Keratinocyte (primary cell): ENCODE measurements at regions not wholly inside any gene's neighbourhood (a gene's known extent, or its start where the extent isn't known, plus 50 kb on each side); places are given as distances from the start of the nearest gene placed in this dataset.

Experiments used
- DNase-seq: peaks from one replicate; pipeline ENCODE4 v3.0.0-alpha.2; 2011; ENCODE audit warnings: low read depth, missing footprints, low spot score
- FAIRE-seq: peaks from 2 replicates; lab custom pipeline; 2011; peaks lifted over from hg19 to GRCh38; lab: Jason Lieb, UNC
- H2AFZ ChIP-seq: 2 replicates; pipeline ENCODE4 v1.6.0; 2012; ENCODE audit warnings: low read length, control low read depth, inconsistent platforms; ENCODE audit not compliant: control insufficient read depth
- H3K27ac ChIP-seq: 2 replicates; pipeline ENCODE4 v1.5.1; 2011; ENCODE audit warnings: low read length; ENCODE audit not compliant: control insufficient read depth, insufficient read depth
- H3K27me3 ChIP-seq: 3 replicates; pipeline ENCODE4 v1.6.0; 2011; ENCODE audit warnings: low read length; ENCODE audit not compliant: control insufficient read depth, insufficient read depth; ENCODE audit errors: extremely low read depth
- H3K36me3 ChIP-seq, 2 experiments: 2 replicates in 1 of 2; 3 replicates in 1 of 2; pipeline ENCODE4 v1.5.1; 2011; ENCODE audit warnings: low read length in 2 of 2, mild to moderate bottlenecking in 1 of 2; ENCODE audit not compliant: control insufficient read depth in 2 of 2, insufficient read depth in 2 of 2; ENCODE audit errors: extremely low read depth in 1 of 2
- H3K4me1 ChIP-seq: 3 replicates; pipeline ENCODE4 v1.5.1; 2011; ENCODE audit warnings: low read length; ENCODE audit not compliant: control insufficient read depth, insufficient read depth; ENCODE audit errors: extremely low read depth
- H3K4me2 ChIP-seq: 3 replicates; pipeline ENCODE4 v1.6.0; 2011; ENCODE audit warnings: low read depth, low read length; ENCODE audit not compliant: control insufficient read depth, insufficient read depth; ENCODE audit errors: extremely low read depth
- H3K4me3 ChIP-seq, 3 experiments: fragments of 200-600 bp in 1 of 3; sonication (generic) in 1 of 3; 2 replicates in 2 of 3; 3 replicates in 1 of 3; pipeline ENCODE4 v1.5.1; 2011 to 2016; ENCODE audit warnings: low read length in 3 of 3, mild to moderate bottlenecking in 3 of 3, control low read depth in 2 of 3, inconsistent platforms in 1 of 3, low read depth in 1 of 3, mixed read lengths in 1 of 3, mixed run types in 1 of 3, moderate library complexity in 1 of 3; ENCODE audit not compliant: control insufficient read depth in 2 of 3, insufficient read depth in 2 of 3; ENCODE audit errors: extremely low read depth in 1 of 3
- H3K79me2 ChIP-seq: 2 replicates; pipeline ENCODE4 v1.6.0; 2012; ENCODE audit warnings: low read length; ENCODE audit not compliant: control insufficient read depth, insufficient read depth
- H3K9ac ChIP-seq: 3 replicates; pipeline ENCODE4 v1.6.0; 2011; ENCODE audit warnings: low read length; ENCODE audit not compliant: control insufficient read depth, insufficient read depth; ENCODE audit errors: extremely low read depth
- H3K9me1 ChIP-seq: 3 replicates; pipeline ENCODE4 v1.6.0; 2011; ENCODE audit warnings: low read length; ENCODE audit not compliant: control insufficient read depth, insufficient read depth; ENCODE audit errors: extremely low read depth
- H3K9me3 ChIP-seq: 2 replicates; pipeline ENCODE4 v1.5.1; 2012; ENCODE audit warnings: low read depth, low read length; ENCODE audit not compliant: control insufficient read depth
- H4K20me1 ChIP-seq: 3 replicates; pipeline ENCODE4 v1.6.0; 2011; ENCODE audit warnings: low read length; ENCODE audit not compliant: control insufficient read depth, insufficient read depth; ENCODE audit errors: extremely low read depth
- EZH2 ChIP-seq: IDR thresholded peaks from one replicate; pipeline ENCODE4 v1.6.1; 2012; ENCODE audit warnings: inconsistent platforms, mild to moderate bottlenecking, low read length, moderate library complexity
- dilution Hi-C: fragments of 300-500 bp; cut with MboI; formaldehyde crosslinking; loops from one replicate; pipeline ENCODE4 v1.7.0; 2020; ENCODE audit warnings: low sequenced_read_pairs; ENCODE audit not compliant: extremely low pct_ligation_motif_present
- TF ChIP-seq, protein P1 (sequence below), 3 experiments: IDR thresholded peaks in 1 of 3; conservative IDR thresholded peaks in 1 of 3; optimal IDR thresholded peaks in 1 of 3; 2 replicates in 2 of 3; 3 replicates in 1 of 3; pipeline versions ENCODE3 to v1.5.1; 2011; ENCODE audit warnings: low read length in 3 of 3, mild to moderate bottlenecking in 3 of 3, moderate library complexity in 2 of 3, control low read depth in 1 of 3, inconsistent platforms in 1 of 3; ENCODE audit not compliant: insufficient read depth in 2 of 3; ENCODE audit errors: extremely low read depth in 1 of 3

DNA sequence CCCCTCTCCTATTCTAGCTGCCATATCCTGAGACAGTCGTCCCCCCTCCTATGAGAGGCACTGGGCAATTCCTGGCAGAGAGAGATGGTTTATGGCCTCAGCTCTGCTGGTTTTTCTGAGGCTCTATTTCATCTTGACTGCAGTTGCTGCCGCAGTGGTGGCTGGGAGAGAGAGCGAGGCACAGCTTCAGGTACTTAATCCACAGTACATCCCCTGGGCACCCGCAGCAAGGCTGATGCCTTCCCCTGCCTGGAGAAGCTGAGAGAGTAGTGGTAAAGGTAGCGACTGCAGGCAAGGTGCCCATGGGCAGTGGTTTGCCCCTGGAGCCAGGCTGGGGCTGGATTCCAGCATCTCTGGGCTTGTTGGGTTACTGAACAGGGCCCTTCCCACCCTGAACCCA, 324.7 kb downstream of the RPS24 start:
- H3K4me2 ChIP-seq, result no peak overlapping the region
- TF ChIP-seq EZH2, result no peak
- TF ChIP-seq, protein P1, sequence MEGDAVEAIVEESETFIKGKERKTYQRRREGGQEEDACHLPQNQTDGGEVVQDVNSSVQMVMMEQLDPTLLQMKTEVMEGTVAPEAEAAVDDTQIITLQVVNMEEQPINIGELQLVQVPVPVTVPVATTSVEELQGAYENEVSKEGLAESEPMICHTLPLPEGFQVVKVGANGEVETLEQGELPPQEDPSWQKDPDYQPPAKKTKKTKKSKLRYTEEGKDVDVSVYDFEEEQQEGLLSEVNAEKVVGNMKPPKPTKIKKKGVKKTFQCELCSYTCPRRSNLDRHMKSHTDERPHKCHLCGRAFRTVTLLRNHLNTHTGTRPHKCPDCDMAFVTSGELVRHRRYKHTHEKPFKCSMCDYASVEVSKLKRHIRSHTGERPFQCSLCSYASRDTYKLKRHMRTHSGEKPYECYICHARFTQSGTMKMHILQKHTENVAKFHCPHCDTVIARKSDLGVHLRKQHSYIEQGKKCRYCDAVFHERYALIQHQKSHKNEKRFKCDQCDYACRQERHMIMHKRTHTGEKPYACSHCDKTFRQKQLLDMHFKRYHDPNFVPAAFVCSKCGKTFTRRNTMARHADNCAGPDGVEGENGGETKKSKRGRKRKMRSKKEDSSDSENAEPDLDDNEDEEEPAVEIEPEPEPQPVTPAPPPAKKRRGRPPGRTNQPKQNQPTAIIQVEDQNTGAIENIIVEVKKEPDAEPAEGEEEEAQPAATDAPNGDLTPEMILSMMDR (optimal IDR thresholded peaks at IDR 0.05 in 1 of 3, IDR thresholded peaks at IDR 0.05 in 1 of 3, conservative IDR thresholded peaks at IDR 0.05 in 1 of 3; ENCODE audit: extremely low read depth in 1 of 3, insufficient read depth in 2 of 3, low read length in 3 of 3), result no peak
- H3K4me3 ChIP-seq, result no peak overlapping the region
- FAIRE-seq, result no peak
- H3K27me3 ChIP-seq, result peaks cover 9% of the 10 kb centered on the region
- H3K9ac ChIP-seq, result no peak overlapping the region
- dilution Hi-C loops, result no loop called here
- no peaks in the 10 kb centered on the region for H3K4me1 ChIP-seq
- H3K79me2 ChIP-seq, result no peaks in the 10 kb centered on the region
- H2AFZ ChIP-seq, result no peak overlapping the region
- no peak for DNase-seq
- H3K27ac ChIP-seq, result no peak overlapping the region
- H4K20me1 ChIP-seq, result no peaks in the 10 kb centered on the region
- H3K9me1 ChIP-seq, result no peaks in the 10 kb centered on the region
- H3K36me3 ChIP-seq, result no peaks in the 10 kb centered on the region
- H3K9me3 ChIP-seq, result no peaks in the 10 kb centered on the region

DNA sequence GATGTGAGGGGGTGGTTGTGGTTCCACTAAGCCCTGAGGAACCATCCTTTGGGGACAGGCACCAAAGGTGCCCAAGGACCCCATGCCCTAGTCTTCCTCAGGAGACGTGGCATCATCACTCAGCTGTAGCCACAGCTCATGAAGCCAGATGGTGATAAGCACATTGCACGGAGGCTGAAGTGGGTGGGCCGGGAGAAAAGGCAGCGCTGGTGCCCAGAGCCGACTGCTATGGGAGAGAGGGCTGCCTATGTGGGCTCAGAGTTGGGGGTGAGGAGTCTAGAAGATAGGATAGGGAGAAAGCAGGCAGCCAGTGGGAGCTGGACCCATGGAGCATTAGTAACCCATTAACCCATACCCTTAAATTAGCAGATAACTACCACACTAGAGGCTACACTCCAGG, 325.3 kb downstream of the RPS24 start:
- Histone ChIP-seq H3K27me3 (peaks cover 9% of the 10 kb centered on the region), H3K27ac (no peak overlapping the region), H3K79me2 (no peaks in the 10 kb centered on the region), H3K4me2 (no peak overlapping the region), H2AFZ (no peak overlapping the region), H4K20me1 (no peaks in the 10 kb centered on the region), H3K9ac (no peak overlapping the region), H3K36me3 (no peaks in the 10 kb centered on the region), H3K9me3 (no peaks in the 10 kb centered on the region), H3K4me1 (no peaks in the 10 kb centered on the region), H3K9me1 (no peaks in the 10 kb centered on the region), H3K4me3 (no peak overlapping the region)
- TF ChIP-seq, protein P1 (optimal IDR thresholded peaks at IDR 0.05 in 1 of 3, IDR thresholded peaks at IDR 0.05 in 1 of 3, conservative IDR thresholded peaks at IDR 0.05 in 1 of 3; ENCODE audit: extremely low read depth in 1 of 3, insufficient read depth in 2 of 3, low read length in 3 of 3), result no peak
- no peak for TF ChIP-seq EZH2
- DNase-seq (no peak), FAIRE-seq (no peak)
- dilution Hi-C loops, result no loop called here
